H1 (cell line): ENCODE measurements at regions not wholly inside any gene's neighbourhood (a gene's known extent, or its start where the extent isn't known, plus 50 kb on each side); places are given as distances from the start of the nearest gene placed in this dataset.

Experiments
- CTCF ChIA-PET: fragments of 300-600 bp; sonication (Branson Sonifier 250); formaldehyde crosslinking; loops from one replicate; lab custom pipeline; 2021; ENCODE audit not compliant: partially characterized antibody; lab: Charles Lee
- POLR2A ChIA-PET: fragments of 300-600 bp; sonication (Branson Sonifier 250); formaldehyde crosslinking; loops from one replicate; lab custom pipeline; 2021; ENCODE audit warnings: inconsistent platforms; ENCODE audit not compliant: partially characterized antibody; lab: Charles Lee
- DNase-seq, 2 experiments: peaks; one replicate each; pipeline versions ENCODE4 v3.0.0 to v3.0.0-alpha.2; 2010 to 2022; ENCODE audit warnings: low spot score in 2 of 2, low read depth in 1 of 2, mixed read lengths in 1 of 2
- FAIRE-seq: peaks from 2 replicates; lab custom pipeline; 2011; peaks lifted over from hg19 to GRCh38; lab: Jason Lieb, UNC
- H2AFZ ChIP-seq: 2 replicates; pipeline ENCODE4 v1.8.1; 2012; ENCODE audit warnings: low read length, inconsistent platforms
- H2AK5ac ChIP-seq: 2 replicates; pipeline ENCODE4 v1.6.1; 2013; ENCODE audit warnings: low read depth, low read length
- H2BK120ac ChIP-seq: replicated peaks from 2 replicates; pipeline ENCODE3; 2013; ENCODE audit warnings: low read depth, low read length, inconsistent platforms
- H2BK12ac ChIP-seq: 2 replicates; pipeline ENCODE4 v1.6.1; 2013; ENCODE audit warnings: low read depth, low read length
- H2BK15ac ChIP-seq: 2 replicates; pipeline ENCODE4 v1.6.1; 2013; ENCODE audit warnings: low read length
- H2BK20ac ChIP-seq: 2 replicates; pipeline ENCODE4 v1.6.1; 2013; ENCODE audit warnings: low read length
- H2BK5ac ChIP-seq: 2 replicates; pipeline ENCODE4 v1.6.1; 2013; ENCODE audit warnings: low read depth, low read length
- H3K14ac ChIP-seq: 2 replicates; pipeline ENCODE4 v1.6.1; 2013; ENCODE audit warnings: inconsistent platforms; ENCODE audit not compliant: insufficient read length
- H3K18ac ChIP-seq: 2 replicates; pipeline ENCODE4 v1.6.1; 2013; ENCODE audit warnings: low read length; ENCODE audit errors: extremely low read depth
- H3K23ac ChIP-seq: 2 replicates; pipeline ENCODE4 v1.6.1; 2013; ENCODE audit warnings: inconsistent platforms; ENCODE audit not compliant: insufficient read length
- H3K23me2 ChIP-seq: 2 replicates; pipeline ENCODE4 v1.6.1; 2013; ENCODE audit warnings: low read depth, low read length
- H3K27ac ChIP-seq: 2 replicates; pipeline ENCODE4 v1.6.1; 2011; ENCODE audit warnings: low read depth, low read length, inconsistent platforms
- H3K27me3 ChIP-seq, 4 experiments: replicated peaks in 1 of 4; 1 replicate in 1 of 4; 2 replicates in 3 of 4; pipeline versions ENCODE4 v1.6.1 to v1.8.1; 2011 to 2013; ENCODE audit warnings: low read length in 3 of 4, mild to moderate bottlenecking in 3 of 4, inconsistent platforms in 2 of 4, mixed read lengths in 2 of 4, moderate library complexity in 1 of 4; ENCODE audit not compliant: control insufficient read depth in 3 of 4, insufficient read depth in 3 of 4; ENCODE audit errors: extremely low read depth in 1 of 4
- H3K36me3 ChIP-seq, 4 experiments: 2 replicates each; pipeline versions ENCODE4 v1.6.1 to v1.8.1; 2011 to 2013; ENCODE audit warnings: mild to moderate bottlenecking in 4 of 4, low read length in 3 of 4, moderate library complexity in 2 of 4, control low read depth in 1 of 4, inconsistent platforms in 1 of 4; ENCODE audit not compliant: insufficient read depth in 4 of 4, control insufficient read depth in 2 of 4
- H3K4ac ChIP-seq: replicated peaks from 2 replicates; pipeline ENCODE3; 2013; ENCODE audit warnings: low read length, low read depth, mixed read lengths, inconsistent platforms; ENCODE audit not compliant: insufficient read length
- H3K4me1 ChIP-seq, 4 experiments: replicated peaks in 1 of 4; 1 replicate in 1 of 4; 2 replicates in 3 of 4; pipeline versions ENCODE4 v1.6.1 to v1.8.1; 2011 to 2013; ENCODE audit warnings: low read length in 3 of 4, inconsistent platforms in 2 of 4, mixed read lengths in 1 of 4; ENCODE audit not compliant: insufficient read depth in 4 of 4, control insufficient read depth in 3 of 4
- H3K4me2 ChIP-seq, 2 experiments: 2 replicates each; pipeline versions ENCODE4 v1.6.1 to v1.8.1; 2011 to 2013; ENCODE audit warnings: low read depth in 2 of 2, low read length in 2 of 2, control low read depth in 1 of 2, inconsistent platforms in 1 of 2, mild to moderate bottlenecking in 1 of 2; ENCODE audit not compliant: insufficient read depth in 1 of 2
- H3K4me3 ChIP-seq, 4 experiments: fragments of 200-600, 300-600 bp in 1 of 4; sonication (generic), shearing (Covaris generic), sonication (Bioruptor Twin) in 1 of 4; 2 replicates each; pipeline versions ENCODE4 v1.5.1 to v1.8.1; 2011 to 2016; ENCODE audit warnings: low read length in 4 of 4, low read depth in 3 of 4, control low read depth in 2 of 4, inconsistent platforms in 2 of 4, mild to moderate bottlenecking in 2 of 4, mixed read lengths in 1 of 4, moderate library complexity in 1 of 4; ENCODE audit not compliant: insufficient read depth in 2 of 4; ENCODE audit errors: extremely low read depth in 1 of 4
- H3K56ac ChIP-seq: replicated peaks from 2 replicates; pipeline ENCODE3; 2013; ENCODE audit warnings: low read depth, mild to moderate bottlenecking, mixed read lengths, low read length, inconsistent platforms; ENCODE audit not compliant: insufficient read length
- H3K79me1 ChIP-seq: 2 replicates; pipeline ENCODE4 v1.6.1; 2013; ENCODE audit warnings: low read depth, low read length, control low read depth
- H3K79me2 ChIP-seq, 2 experiments: 2 replicates each; pipeline versions ENCODE4 v1.6.1 to v1.8.1; 2012 to 2013; ENCODE audit warnings: low read length in 2 of 2, mild to moderate bottlenecking in 2 of 2, inconsistent platforms in 1 of 2; ENCODE audit not compliant: insufficient read depth in 2 of 2, control insufficient read depth in 1 of 2
- H3K9ac ChIP-seq, 4 experiments: replicated peaks in 1 of 4; 1 replicate in 1 of 4; 2 replicates in 3 of 4; pipeline versions ENCODE4 v1.6.1 to v1.8.1; 2011 to 2013; ENCODE audit warnings: low read depth in 3 of 4, low read length in 3 of 4, control low read depth in 2 of 4, mild to moderate bottlenecking in 2 of 4, moderate library complexity in 2 of 4, inconsistent platforms in 1 of 4; ENCODE audit errors: extremely low read depth in 1 of 4
- H3K9me3 ChIP-seq, 2 experiments: 2 replicates each; pipeline versions ENCODE4 v1.6.1 to v1.8.1; 2012 to 2013; ENCODE audit warnings: mild to moderate bottlenecking in 2 of 2, moderate library complexity in 2 of 2, control low read depth in 1 of 2, inconsistent platforms in 1 of 2, low read depth in 1 of 2, low read length in 1 of 2, mixed read lengths in 1 of 2; ENCODE audit not compliant: insufficient read depth in 2 of 2
- H4K20me1 ChIP-seq, 2 experiments: replicated peaks in 1 of 2; 2 replicates each; pipeline versions ENCODE3 to v1.8.1; 2011 to 2013; ENCODE audit warnings: inconsistent platforms in 2 of 2, low read length in 2 of 2, mild to moderate bottlenecking in 1 of 2; ENCODE audit not compliant: insufficient read depth in 2 of 2, control insufficient read depth in 1 of 2
- H4K5ac ChIP-seq: 2 replicates; pipeline ENCODE4 v1.6.1; 2013; ENCODE audit warnings: low read length, low read depth, mixed read lengths, inconsistent platforms; ENCODE audit not compliant: insufficient read length
- H4K8ac ChIP-seq: 2 replicates; pipeline ENCODE4 v1.8.0; 2013; ENCODE audit warnings: mild to moderate bottlenecking, moderate library complexity, low read length, inconsistent platforms; ENCODE audit not compliant: insufficient read depth; ENCODE audit errors: extremely low read depth
- H4K91ac ChIP-seq: replicated peaks from 2 replicates; pipeline ENCODE3; 2013; ENCODE audit warnings: low read length, mixed read lengths, inconsistent platforms; ENCODE audit not compliant: insufficient read length
- CREB1 ChIP-seq: IDR thresholded peaks from 2 replicates; pipeline ENCODE4 v1.6.1; 2012; ENCODE audit warnings: inconsistent platforms
- SIX5 ChIP-seq: IDR thresholded peaks from 2 replicates; pipeline ENCODE4 v1.6.1; 2011; ENCODE audit warnings: mild to moderate bottlenecking, low read depth, low read length
- WGBS, 2 experiments: shearing (Covaris generic) in 1 of 2; methylation state at CpG; one replicate each; pipeline versions ENCODE4 v1.1.6 to v1.1.7; 2013 to 2015; ENCODE audit warnings: low lambda C conversion rate in 2 of 2, mixed read lengths in 2 of 2, inconsistent platforms in 1 of 2, low coverage in 1 of 2, missing lambda C conversion rate in 1 of 2; ENCODE audit not compliant: insufficient replicate concordance in 2 of 2, insufficient coverage in 1 of 2, insufficient read length in 1 of 2; ENCODE audit errors: extremely low coverage in 1 of 2, missing lambda C conversion rate in 1 of 2; 5-methylcytosine and 5-hydroxymethylcytosine counted together

GRCh38 chrX:40392599-40392998 is 188.2 kb upstream of the ATP6AP2 start:
- Histone ChIP-seq H4K20me1 (no peaks in the 10 kb centered on the region), H3K4me3 (no peak overlapping the region), H3K79me1 (no peaks in the 10 kb centered on the region), H3K56ac (no peak overlapping the region), H3K4me1 (no peaks in the 10 kb centered on the region), H2BK12ac (no peak overlapping the region), H2AFZ (0 out of 2 replicates have a peak overlapping the region, but pooled peaks have one; percentile 22), H3K36me3 (no peaks in the 10 kb centered on the region), H3K23me2 (no peaks in the 10 kb centered on the region), H3K9me3 (no peaks in the 10 kb centered on the region), H3K4me2 (no peak overlapping the region), H4K8ac (no peak overlapping the region; the same call in 1 of the 2 replicates), H3K18ac (no peak overlapping the region), H3K14ac (no peak overlapping the region), H4K91ac (no peak overlapping the region), H2BK5ac (no peak overlapping the region), H3K9ac (no peak overlapping the region), H4K5ac (no peak overlapping the region), H3K27ac (no peak overlapping the region), H3K27me3 (no peaks in the 10 kb centered on the region), H2BK15ac (no peak overlapping the region), H3K79me2 (no peaks in the 10 kb centered on the region), H2BK20ac (no peak overlapping the region), H2BK120ac (no peak overlapping the region), H3K23ac (no peak overlapping the region), H3K4ac (no peak overlapping the region), H2AK5ac (no peak overlapping the region)
- TF ChIP-seq SIX5: peak; percentile 28; the same call in 1 of the 2 replicates
- TF ChIP-seq CREB1: no peak
- FAIRE-seq (peak; percentile 28), DNase-seq (no peak)
- CTCF ChIA-PET: interaction anchor here (0.6 to 3.4 kb wide), 5 partner anchors 19 to 595 kb away, joined by 3 to 10 read pairs (median 3); no protein-coding TSS in a partner anchor
- POLR2A ChIA-PET: interaction anchor here (1.5 kb wide), 1 partner anchor 10 kb away, joined by 6 read pairs; no protein-coding TSS in a partner anchor
- 89% methylated on average over 2 of the region's 2 CpGs; no CpG with 5 or more reads in 1 of the 2 experiments for whole genome bisulfite sequencing, 2 experiments
